Muscle layer of duodenum (tissue), 2 donors: ENCODE measurements at regions not wholly inside any gene's neighbourhood (a gene's known extent, or its start where the extent isn't known, plus 50 kb on each side); places are given as distances from the start of the nearest gene placed in this dataset.

Experiments used
- H3K27ac ChIP-seq: one replicate; pipeline ENCODE4 v1.7.0; 2013; ENCODE audit warnings: mild to moderate bottlenecking, low read length
- H3K27me3 ChIP-seq: one replicate; pipeline ENCODE4 v1.7.0; 2013; ENCODE audit warnings: low read depth, mild to moderate bottlenecking, control low read depth, low read length
- H3K36me3 ChIP-seq, 2 donors: one replicate each; pipeline ENCODE4 v1.7.0; 2013; ENCODE audit warnings: low read length in 2 of 2, control low read depth in 1 of 2, mild to moderate bottlenecking in 1 of 2; ENCODE audit not compliant: insufficient read depth in 2 of 2, control insufficient read depth in 1 of 2
- H3K4me1 ChIP-seq, 2 donors: one replicate each; pipeline ENCODE4 v1.7.0; 2013; ENCODE audit warnings: low read length in 2 of 2, mild to moderate bottlenecking in 2 of 2, control low read depth in 1 of 2, moderate library complexity in 1 of 2; ENCODE audit not compliant: insufficient read depth in 2 of 2, control insufficient read depth in 1 of 2
- H3K4me3 ChIP-seq, 2 donors: one replicate each; pipeline ENCODE4 v1.7.0; 2013; ENCODE audit warnings: low read length in 2 of 2, low read depth in 1 of 2, mild to moderate bottlenecking in 1 of 2
- H3K9me3 ChIP-seq, 2 donors: one replicate each; pipeline ENCODE4 v1.7.0; 2013; ENCODE audit warnings: low read length in 2 of 2, control low read depth in 1 of 2, mild to moderate bottlenecking in 1 of 2; ENCODE audit not compliant: control insufficient read depth in 1 of 2
- donor health status: healthy.

- H3K4me1 ChIP-seq = no peaks in the 10 kb centered on the region
- no peaks in the 10 kb centered on the region for H3K9me3 ChIP-seq
- no peak overlapping the region for H3K4me3 ChIP-seq
- no peak overlapping the region for H3K27ac ChIP-seq
- H3K36me3 ChIP-seq = no peaks in the 10 kb centered on the region
- H3K27me3 ChIP-seq = no peaks in the 10 kb centered on the region
Measured at GRCh38 chr11:92671081-92671480, 298.4 kb upstream of the MTNR1B start.

GRCh38 chr11:92675303-92675702, 294.1 kb upstream of the MTNR1B start:
- Histone ChIP-seq H3K27me3 (no peaks in the 10 kb centered on the region), H3K4me3 (no peak overlapping the region), H3K36me3 (no peaks in the 10 kb centered on the region), H3K9me3 (peaks cover 0 to 2% of the 10 kb centered on the region in 2 donors), H3K4me1 (no peaks in the 10 kb centered on the region), H3K27ac (no peak overlapping the region)

GRCh38 chr11:92675810-92676209, 293.6 kb upstream of the MTNR1B start:
- no peak overlapping the region for H3K27ac ChIP-seq
- no peak overlapping the region for H3K4me3 ChIP-seq
- H3K36me3 ChIP-seq = no peaks in the 10 kb centered on the region
- H3K4me1 ChIP-seq = no peaks in the 10 kb centered on the region
- no peaks in the 10 kb centered on the region for H3K27me3 ChIP-seq
- H3K9me3 ChIP-seq = peaks cover 0 to 2% of the 10 kb centered on the region in 2 donors

GRCh38 chr11:92678008-92678611, 291.3 kb upstream of the MTNR1B start:
- H3K36me3 ChIP-seq = no peaks in the 10 kb centered on the region
- H3K4me3 ChIP-seq = no peak overlapping the region
- no peak overlapping the region for H3K27ac ChIP-seq
- peaks cover 0 to 2% of the 10 kb centered on the region in 2 donors for H3K9me3 ChIP-seq
- H3K4me1 ChIP-seq = no peaks in the 10 kb centered on the region
- no peaks in the 10 kb centered on the region for H3K27me3 ChIP-seq

GRCh38 chr11:92681586-92681985, 287.9 kb upstream of the MTNR1B start:
- H3K4me3 ChIP-seq = no peak overlapping the region
- H3K9me3 ChIP-seq = peaks cover 0 to 2% of the 10 kb centered on the region in 2 donors
- H3K4me1 ChIP-seq = no peaks in the 10 kb centered on the region
- no peak overlapping the region for H3K27ac ChIP-seq
- no peaks in the 10 kb centered on the region for H3K27me3 ChIP-seq
- no peaks in the 10 kb centered on the region for H3K36me3 ChIP-seq

- Histone ChIP-seq H3K9me3 (peaks cover 0 to 2% of the 10 kb centered on the region in 2 donors), H3K4me1 (no peaks in the 10 kb centered on the region), H3K36me3 (no peaks in the 10 kb centered on the region), H3K4me3 (no peak overlapping the region), H3K27ac (no peak overlapping the region), H3K27me3 (no peaks in the 10 kb centered on the region)
Measured at GRCh38 chr11:92682136-92682535, 287.3 kb upstream of the MTNR1B start.

- no peak overlapping the region for H3K27ac ChIP-seq
- no peaks in the 10 kb centered on the region for H3K27me3 ChIP-seq
- no peak overlapping the region for H3K4me3 ChIP-seq
- no peaks in the 10 kb centered on the region for H3K36me3 ChIP-seq
- H3K4me1 ChIP-seq = no peaks in the 10 kb centered on the region
- peaks cover 0 to 2% of the 10 kb centered on the region in 2 donors for H3K9me3 ChIP-seq
Measured at GRCh38 chr11:92682952-92683351, 286.5 kb upstream of the MTNR1B start.

GRCh38 chr11:92685049-92685448, 284.4 kb upstream of the MTNR1B start:
- Histone ChIP-seq H3K4me3 (no peak overlapping the region), H3K4me1 (no peaks in the 10 kb centered on the region), H3K9me3 (no peaks in the 10 kb centered on the region), H3K27ac (no peak overlapping the region), H3K36me3 (no peaks in the 10 kb centered on the region), H3K27me3 (no peaks in the 10 kb centered on the region)

- H3K4me1 ChIP-seq = no peaks in the 10 kb centered on the region
- H3K9me3 ChIP-seq = no peaks in the 10 kb centered on the region
- H3K27me3 ChIP-seq = no peaks in the 10 kb centered on the region
- H3K36me3 ChIP-seq = no peaks in the 10 kb centered on the region
- H3K27ac ChIP-seq = no peak overlapping the region
- H3K4me3 ChIP-seq = no peak overlapping the region
Measured at GRCh38 chr11:92687724-92688123, 281.7 kb upstream of the MTNR1B start.

GRCh38 chr11:92688416-92688815, 281.0 kb upstream of the MTNR1B start:
- no peaks in the 10 kb centered on the region for H3K27me3 ChIP-seq
- H3K36me3 ChIP-seq = no peaks in the 10 kb centered on the region
- H3K4me3 ChIP-seq = no peak overlapping the region
- no peaks in the 10 kb centered on the region for H3K4me1 ChIP-seq
- no peak overlapping the region for H3K27ac ChIP-seq
- H3K9me3 ChIP-seq = no peaks in the 10 kb centered on the region

GRCh38 chr11:92692826-92693546, 276.5 kb upstream of the MTNR1B start:
- Histone ChIP-seq H3K27ac (no peak overlapping the region), H3K36me3 (no peaks in the 10 kb centered on the region), H3K27me3 (no peaks in the 10 kb centered on the region), H3K9me3 (no peaks in the 10 kb centered on the region), H3K4me1 (no peaks in the 10 kb centered on the region), H3K4me3 (no peak overlapping the region)

GRCh38 chr11:92696076-92696475, 273.4 kb upstream of the MTNR1B start:
- H3K4me1 ChIP-seq = no peaks in the 10 kb centered on the region
- H3K4me3 ChIP-seq = no peak overlapping the region
- no peak overlapping the region for H3K27ac ChIP-seq
- no peaks in the 10 kb centered on the region for H3K36me3 ChIP-seq
- H3K27me3 ChIP-seq = no peaks in the 10 kb centered on the region
- no peaks in the 10 kb centered on the region for H3K9me3 ChIP-seq
